ENCODE measurements at regions not wholly inside any gene's neighbourhood (a gene's known extent, or its start where the extent isn't known, plus 50 kb on each side); places are given as distances from the start of the nearest gene placed in this dataset.
"Not testable (repeated sequence)": the region's sequence is repeated elsewhere in the genome, so short reads cannot be mapped to it uniquely, and the experiment has no call there.

GRCh38 chr13:61110732-61111131 is 304.9 kb downstream of the PCDH20 start:
- no peak overlapping the region for H3K4me3 ChIP-seq (ENCODE audit: control insufficient read depth, low read depth, low read length)
- DNase-seq (ENCODE audit: low read depth): no peak
- TF ChIP-seq CTCF (conservative IDR thresholded peaks at IDR 0.05; ENCODE audit: control insufficient read depth, insufficient read depth, low read depth, low read length): no peak

DNA sequence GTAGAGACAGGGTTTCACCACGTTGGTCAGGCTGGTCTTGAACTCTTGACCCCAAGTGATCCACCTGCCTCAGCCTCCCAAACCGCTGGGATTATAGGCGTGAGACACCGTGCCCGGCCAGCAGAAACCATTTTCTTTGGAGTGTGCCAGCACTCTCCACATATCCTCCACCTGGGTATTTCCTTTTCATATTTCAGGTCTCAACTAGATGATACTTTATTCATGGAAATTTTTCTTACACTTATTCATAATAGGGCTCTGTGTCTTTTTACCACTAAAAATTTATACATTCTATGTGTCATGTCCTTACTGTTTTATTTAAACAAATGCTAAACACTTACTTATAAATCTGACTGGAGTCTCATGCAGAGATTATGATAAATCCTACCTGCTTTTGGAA is 305.9 kb downstream of the PCDH20 start:
- no peak for DNase-seq (ENCODE audit: low read depth)
- TF ChIP-seq CTCF (conservative IDR thresholded peaks at IDR 0.05; ENCODE audit: control insufficient read depth, insufficient read depth, low read depth, low read length): no peak
- H3K4me3 ChIP-seq (ENCODE audit: control insufficient read depth, low read depth, low read length): no peak overlapping the region

DNA sequence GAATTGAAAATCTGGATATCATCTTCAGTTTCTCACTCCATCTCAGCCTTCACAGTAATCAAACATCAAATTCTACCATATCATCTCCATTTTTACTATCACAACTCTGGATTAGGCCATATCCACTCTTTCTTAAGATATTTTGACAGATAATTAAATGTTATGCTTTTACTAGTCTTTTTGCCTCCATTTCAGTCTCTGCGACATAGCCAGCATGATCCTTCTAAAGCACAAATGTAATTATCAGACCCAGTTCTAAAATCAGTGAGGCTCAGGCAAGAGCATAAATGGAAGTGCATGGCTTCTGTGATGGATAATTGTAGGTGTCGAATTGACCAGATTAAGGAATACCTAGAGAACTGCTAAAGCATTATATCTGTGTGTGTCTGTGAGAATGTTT is 307.7 kb downstream of the PCDH20 start:
- DNase-seq (ENCODE audit: low read depth): no peak
- H3K4me3 ChIP-seq (ENCODE audit: control insufficient read depth, low read depth, low read length): no peak overlapping the region

DNA sequence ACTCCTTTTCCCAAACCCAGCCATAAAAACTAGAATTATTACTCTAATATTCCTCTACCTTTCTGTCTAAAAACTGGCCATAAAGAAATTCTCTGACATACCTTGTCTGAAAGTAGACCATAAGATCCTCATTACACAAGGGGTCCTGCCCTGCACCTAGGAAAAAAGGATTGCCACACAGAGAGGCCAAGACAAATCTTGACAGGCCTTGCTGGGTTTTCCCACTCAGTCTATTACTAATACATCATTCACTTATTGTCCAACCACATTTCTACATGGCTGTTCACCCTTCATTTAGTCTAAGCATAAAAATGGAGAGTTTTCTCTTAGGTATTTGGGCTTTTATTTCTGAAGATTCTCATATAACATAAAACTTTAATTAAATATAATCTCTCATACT is 319.8 kb downstream of the PCDH20 start:
- no peak overlapping the region for H3K4me3 ChIP-seq (ENCODE audit: control insufficient read depth, low read depth, low read length)
- TF ChIP-seq CTCF (conservative IDR thresholded peaks at IDR 0.05; ENCODE audit: control insufficient read depth, insufficient read depth, low read depth, low read length): no peak
- no peak for DNase-seq (ENCODE audit: low read depth)

More for the DNA sequence above, 307.7 kb downstream of the PCDH20 start:
- no peak for TF ChIP-seq CTCF (conservative IDR thresholded peaks at IDR 0.05; ENCODE audit: control insufficient read depth, insufficient read depth, low read depth, low read length)

DNA sequence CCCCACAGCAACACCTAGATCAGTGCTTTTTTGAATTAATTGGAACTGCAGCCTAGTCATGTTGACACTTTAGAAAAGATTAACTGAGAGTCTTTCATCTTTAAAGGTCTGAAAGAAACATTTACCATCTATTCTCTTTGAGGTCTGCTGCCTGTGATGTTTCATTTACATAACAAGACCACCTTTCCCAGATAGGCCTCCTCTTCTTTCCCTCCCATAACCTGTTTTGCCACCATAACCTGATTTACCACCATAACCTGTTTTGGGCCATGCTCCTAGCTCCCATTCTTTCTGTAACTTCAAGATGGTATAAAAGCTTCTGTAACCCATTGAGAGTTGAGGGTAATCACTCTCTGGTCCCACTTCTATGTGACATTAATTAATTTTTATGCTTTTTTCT is 320.8 kb downstream of the PCDH20 start:
- H3K4me3 ChIP-seq (ENCODE audit: control insufficient read depth, low read depth, low read length): no peak overlapping the region
- no peak for DNase-seq (ENCODE audit: low read depth)
- TF ChIP-seq CTCF (conservative IDR thresholded peaks at IDR 0.05; ENCODE audit: control insufficient read depth, insufficient read depth, low read depth, low read length): no peak

- H3K4me3 ChIP-seq (ENCODE audit: control insufficient read depth, low read depth, low read length); DNase-seq (ENCODE audit: low read depth): not testable (repeated sequence)
Observed at GRCh38 chr13:61089894-61090293, 325.8 kb downstream of the PCDH20 start.

GRCh38 chr13:61086087-61086486 is 329.6 kb downstream of the PCDH20 start:
- no peak overlapping the region for H3K4me3 ChIP-seq (ENCODE audit: control insufficient read depth, low read depth, low read length)
- DNase-seq (ENCODE audit: low read depth): no peak
- TF ChIP-seq CTCF (conservative IDR thresholded peaks at IDR 0.05; ENCODE audit: control insufficient read depth, insufficient read depth, low read depth, low read length): no peak
